ENCODE measurements at regions not wholly inside any gene's neighbourhood (a gene's known extent, or its start where the extent isn't known, plus 50 kb on each side); places are given as distances from the start of the nearest gene placed in this dataset.

DNA sequence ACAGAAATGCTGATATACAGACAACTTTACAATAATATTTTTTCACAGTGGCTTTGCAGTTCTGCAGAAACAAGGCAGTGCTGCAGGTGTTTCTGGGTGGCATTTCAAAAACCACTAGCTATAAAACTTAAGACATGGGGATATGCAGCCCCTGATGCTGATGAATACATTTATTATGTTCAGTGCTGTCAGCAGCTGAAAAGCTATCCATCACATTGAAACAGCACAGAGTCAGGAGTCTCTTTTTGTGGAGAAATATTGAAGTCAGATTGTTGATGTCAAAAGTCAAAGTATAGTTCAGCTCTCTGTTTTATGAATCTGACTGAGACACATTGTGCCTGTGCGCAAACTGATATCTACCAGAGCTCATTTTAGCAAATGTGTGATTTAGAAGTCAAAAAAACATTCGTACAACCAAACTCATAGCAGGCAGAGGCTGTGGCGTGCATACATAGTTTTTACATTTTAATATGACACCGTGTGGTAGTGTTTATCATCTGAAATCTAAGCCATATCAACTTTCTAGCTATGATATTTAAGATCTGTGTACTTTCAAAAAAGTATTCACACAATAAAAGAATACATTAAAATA is 467.6 kb downstream of the PRKD1 start:
- DNase-seq (ENCODE audit: low read depth in 2 of 2): no peak

DNA sequence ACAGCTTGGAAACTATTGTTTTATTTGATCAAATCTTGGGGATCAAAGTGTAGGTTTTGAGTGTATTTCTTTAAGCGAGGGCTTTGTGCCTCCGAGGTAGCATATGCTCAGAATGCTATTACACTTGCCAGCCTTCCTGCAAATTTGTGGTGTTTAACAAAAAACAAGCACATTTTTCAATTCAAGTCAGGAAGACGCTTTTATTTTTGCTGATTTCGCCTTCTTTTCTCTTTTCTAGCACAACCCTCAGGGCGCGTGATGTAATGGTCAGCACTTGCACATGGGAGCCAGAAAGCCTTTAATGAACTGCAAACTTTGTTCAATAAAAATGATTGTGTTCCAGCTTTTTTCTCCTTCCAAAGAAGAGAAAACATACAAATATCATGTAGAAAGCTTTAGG is 466.5 kb downstream of the PRKD1 start:
- no peak for DNase-seq (ENCODE audit: low read depth in 2 of 2)

DNA sequence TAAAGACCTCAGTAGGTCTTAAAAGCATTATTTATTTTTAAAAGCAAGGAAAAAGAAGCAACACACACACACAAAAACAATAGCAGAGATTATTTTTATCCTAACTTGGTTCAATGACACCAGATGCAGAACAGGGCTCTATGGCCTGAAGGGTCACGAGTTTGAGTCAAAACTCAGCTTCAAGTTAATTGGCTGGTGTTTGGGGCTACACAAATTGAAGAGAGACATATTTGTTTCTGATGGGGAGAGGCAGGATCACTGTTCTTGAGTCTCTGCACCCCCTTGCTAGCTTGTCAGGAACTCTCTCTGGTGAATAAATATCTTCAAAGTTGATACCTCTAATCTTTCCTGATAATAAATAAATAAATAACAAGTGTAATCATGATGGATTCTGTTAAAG is 466.1 kb downstream of the PRKD1 start:
- no peak for DNase-seq (ENCODE audit: low read depth in 2 of 2)

DNA sequence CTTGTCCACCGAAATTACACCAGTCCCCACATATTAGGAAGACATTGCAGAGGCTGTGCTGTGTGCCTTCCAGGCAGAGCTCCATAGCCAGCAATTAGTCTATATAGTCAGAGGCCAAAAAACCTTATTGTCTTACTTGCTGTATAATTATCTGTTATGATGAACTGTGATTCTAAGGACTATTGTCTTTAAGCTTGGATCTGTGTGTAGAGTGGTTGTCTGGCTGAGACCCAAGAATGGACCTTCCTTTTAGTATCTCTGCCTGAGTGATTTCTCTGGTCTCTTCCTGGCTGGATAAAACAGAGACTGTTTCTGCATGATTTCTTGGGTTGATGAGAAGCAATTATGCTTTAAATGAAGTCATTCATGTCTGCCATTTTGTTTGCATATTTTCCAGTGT is 465.3 kb downstream of the PRKD1 start:
- no peak for DNase-seq (ENCODE audit: low read depth in 2 of 2)

DNA sequence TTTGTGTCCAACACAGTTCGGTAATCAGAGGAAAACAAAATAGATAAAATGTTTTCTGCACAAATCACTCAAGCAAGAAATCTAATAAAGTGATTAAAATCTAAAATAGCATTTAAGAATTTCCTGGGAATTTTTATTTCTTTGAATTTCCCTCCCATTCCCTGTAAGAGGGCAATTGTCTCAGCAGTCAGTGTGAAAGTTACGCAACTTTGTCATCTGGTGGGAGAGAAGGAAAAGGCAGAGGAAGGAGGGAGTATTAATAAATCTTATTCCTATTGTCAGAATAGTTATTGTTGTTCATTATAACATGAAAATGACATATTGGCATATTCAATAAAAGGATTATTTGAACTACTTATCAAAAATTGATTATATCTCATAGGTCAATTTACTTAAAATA is 464.9 kb downstream of the PRKD1 start:
- DNase-seq (ENCODE audit: low read depth in 2 of 2): no peak

DNA sequence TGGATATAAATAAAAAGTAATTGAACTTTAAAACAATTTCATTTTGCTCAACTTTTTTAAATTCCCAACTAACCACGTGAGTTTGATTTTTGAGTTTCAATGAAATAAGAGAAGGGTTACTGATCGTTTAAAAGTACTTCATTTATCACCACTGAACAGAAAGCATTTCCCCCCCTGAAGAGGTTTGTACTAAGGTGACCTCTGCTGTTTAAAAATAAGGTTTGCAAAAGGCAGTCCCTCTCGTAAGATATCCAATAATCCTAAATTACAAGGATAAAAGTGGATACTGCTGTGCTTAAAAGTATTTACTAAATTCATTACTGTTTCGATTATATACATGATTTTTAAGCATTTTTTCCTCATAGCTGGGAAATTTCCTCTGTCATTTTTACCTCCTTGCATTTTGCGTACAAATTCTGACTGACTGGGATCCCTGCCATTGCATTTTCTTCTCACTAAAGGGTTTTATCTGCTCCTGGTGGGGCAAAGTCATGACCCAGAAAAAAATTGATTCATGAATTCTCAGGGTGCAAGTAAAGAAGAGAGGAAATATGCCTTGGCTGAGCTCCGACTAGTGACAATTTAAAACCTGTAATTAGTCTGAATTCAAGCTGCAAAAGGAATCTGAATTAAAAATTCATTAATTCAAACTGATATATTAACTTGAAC is 463.8 kb downstream of the PRKD1 start:
- DNase-seq (ENCODE audit: low read depth in 2 of 2): no peak

DNA sequence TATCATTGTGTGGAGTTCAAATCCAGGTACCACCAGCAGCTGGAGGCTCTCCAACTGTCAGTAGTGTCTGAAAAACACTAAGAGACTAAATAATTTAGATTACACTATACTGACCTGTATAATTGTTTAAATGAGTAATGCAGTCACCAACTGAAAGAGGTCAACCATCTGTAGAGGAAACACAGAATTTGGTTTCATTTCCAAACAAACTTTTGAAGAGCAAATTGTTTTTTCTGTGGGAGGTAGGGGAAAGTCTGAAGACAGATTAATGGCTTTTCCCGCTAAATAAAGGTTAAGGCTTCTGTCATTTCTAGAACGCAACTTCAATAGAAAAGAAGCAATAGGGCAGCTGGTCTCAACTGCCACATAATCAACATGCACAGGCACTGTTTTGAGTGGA is 462.6 kb downstream of the PRKD1 start:
- no peak for DNase-seq (ENCODE audit: low read depth in 2 of 2)

DNA sequence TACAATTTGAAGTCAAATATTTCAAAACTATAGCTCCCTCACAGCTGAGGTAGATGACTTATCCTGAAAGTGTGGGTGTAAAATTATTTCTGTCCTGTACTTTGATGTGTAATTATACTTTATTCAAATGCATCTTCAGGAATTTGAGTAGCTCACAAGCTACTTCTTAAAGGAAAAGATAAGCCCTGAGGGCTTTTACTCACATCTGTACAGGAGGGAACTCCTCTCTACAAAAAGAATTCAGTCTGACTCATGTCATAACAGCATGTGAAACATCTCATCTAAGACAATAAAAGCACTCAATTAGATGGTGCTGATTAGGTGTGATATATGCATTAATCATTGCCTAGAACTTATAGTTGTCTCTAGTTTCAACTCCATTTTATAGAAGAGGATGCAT is 452.0 kb downstream of the PRKD1 start:
- DNase-seq (ENCODE audit: low read depth in 2 of 2): no peak

DNA sequence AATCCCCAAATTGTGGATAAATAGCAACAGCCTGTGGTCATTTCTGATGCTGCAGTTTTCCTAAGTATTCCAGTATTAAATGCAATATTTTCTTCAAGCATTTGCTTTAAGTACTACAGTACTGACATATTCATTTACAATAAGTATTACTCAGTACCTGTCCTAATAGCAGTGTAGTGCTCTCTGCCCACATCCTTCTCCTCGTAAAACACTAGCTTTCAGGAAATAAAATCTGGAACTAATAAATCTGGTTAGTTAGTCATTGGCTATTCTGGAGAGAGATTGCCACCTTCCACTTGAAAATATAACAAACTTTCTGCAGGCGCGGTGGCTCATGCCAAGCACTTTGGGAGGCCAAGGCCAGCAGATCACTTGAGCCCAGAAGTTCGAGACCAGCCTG is 441.5 kb downstream of the PRKD1 start:
- peak in 1 of 2 experiments; percentile 6 for DNase-seq (ENCODE audit: low read depth in 2 of 2)

DNA sequence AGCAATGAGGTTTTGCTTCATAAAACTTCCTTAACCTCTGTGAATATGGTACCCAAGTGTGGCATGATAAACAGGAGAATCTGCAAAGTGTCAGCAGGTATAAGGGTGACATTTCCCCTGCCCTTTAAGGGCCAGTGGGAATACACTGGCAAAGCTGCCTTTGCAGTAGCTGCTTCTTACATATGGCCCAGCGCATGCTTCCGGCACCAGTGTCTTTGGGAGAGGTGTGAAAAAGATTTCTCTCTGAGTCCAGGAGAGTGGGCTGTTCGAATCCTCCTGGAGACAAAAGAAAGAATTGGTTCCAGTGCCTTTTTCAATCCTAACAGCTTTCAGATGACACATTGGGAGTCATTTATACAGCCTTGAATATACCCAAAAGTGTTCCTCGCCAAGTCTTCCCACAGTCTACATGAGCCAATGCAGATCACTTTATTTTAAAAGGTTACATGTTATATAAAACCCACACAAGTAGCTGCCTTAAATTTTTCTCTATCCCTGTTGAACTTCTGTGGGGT is 437.7 kb downstream of the PRKD1 start:
- DNase-seq (ENCODE audit: low read depth in 2 of 2): no peak

DNA sequence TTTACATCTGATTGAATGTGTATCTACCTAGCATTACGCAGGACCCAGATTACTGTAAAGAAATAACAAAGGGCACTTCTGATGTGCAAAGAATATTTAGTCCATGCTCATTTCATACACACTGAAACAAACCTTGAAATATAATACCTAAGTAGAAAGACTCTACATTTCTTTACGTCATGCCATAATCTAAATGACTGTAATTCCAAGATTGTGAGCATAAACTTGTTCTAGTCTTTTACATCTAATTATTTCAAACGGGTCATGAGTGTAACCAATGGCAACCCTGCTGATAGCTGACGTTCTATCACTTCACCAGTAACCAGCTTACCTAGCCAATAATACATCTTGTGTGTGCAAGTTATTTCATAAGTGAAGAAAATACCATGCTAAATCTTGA is 433.8 kb downstream of the PRKD1 start:
- DNase-seq (ENCODE audit: low read depth in 2 of 2): no peak

DNA sequence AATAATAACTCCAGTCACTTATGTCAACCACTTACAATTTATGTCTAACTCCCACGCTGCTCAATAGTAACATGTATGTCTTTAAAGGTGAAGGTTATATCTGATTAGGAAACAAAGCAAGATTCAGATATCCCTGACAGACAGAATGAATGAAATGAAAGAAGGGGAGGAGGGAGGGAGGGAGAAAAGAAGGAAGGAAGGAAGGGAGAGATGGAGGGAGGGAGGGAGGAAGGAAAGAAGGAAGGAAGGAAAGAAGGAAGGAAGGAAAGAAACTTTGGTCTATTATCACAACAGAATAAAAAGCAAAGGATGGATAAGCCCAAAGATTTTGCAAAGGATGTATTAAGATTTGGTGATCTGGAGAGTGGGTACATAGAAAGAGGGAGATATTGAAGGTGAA is 433.3 kb downstream of the PRKD1 start:
- no peak for DNase-seq (ENCODE audit: low read depth in 2 of 2)

DNA sequence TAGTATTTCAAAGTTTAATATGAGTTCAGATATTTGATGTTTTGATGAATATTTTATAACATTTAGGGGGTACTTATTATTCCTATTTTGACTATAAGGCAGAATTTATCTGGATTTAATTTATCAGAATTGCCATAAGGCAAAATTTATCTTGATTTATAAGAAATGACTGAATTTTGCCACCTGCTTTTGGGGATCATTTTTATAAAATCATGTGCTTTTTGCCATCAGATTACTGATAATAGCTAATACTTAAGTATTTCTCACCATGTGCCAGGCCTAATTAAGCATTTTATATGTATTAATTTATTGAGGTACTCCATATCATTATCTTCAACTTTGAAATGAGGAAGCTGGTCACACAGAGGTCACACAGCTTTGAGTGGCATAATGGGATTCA is 423.7 kb downstream of the PRKD1 start:
- no peak for DNase-seq (ENCODE audit: low read depth in 2 of 2)

DNA sequence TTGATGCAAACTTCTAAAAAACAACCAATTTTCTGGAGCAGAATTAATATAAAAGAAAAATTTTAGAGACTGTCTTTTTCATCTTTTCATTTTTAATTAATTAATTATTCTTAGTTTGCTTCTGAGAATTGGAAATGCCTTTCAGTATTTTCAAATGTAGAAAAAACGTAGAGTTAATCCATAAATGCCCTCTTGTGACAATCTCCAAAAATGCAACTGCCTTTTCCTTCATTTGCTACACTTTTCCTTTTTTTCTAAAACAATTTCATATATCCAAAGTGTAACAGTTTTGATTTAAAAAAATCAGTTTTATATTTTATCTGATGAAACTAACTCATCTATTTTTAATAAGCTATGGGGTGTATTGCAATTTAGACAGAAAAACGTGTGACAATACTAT is 409.3 kb downstream of the PRKD1 start:
- no peak for DNase-seq (ENCODE audit: low read depth in 2 of 2)

DNA sequence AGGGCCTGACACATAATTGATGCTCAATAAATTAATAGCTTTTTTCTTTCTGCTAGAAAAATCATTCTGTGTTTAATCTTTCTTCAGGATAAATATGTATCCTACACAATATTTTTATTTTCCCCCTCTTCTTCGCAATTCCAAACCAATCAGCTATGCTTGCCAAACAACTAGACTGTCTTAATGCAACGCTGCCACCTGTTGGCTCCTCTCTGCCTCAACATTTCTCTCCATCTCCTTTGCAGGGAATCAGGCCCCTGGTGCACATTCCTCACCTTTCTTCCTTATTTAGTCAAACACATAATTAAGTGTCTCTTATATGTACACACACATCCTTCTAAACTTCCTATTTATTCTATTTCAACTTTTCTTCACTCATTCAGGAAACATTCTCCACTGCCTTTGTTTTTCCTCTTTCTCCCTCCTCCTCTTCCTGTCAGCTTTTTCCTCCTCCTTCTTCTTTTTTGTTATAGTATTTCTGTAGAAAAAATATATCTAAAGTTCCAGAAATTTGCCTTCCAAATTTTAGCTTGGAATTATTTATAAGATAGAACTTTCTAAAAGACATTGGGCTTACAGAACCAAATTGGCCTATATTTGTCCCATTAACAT is 406.0 kb downstream of the PRKD1 start:
- DNase-seq (ENCODE audit: low read depth in 2 of 2): no peak
